HG02840 (cell line): ENCODE measurements at regions not wholly inside any gene's neighbourhood (a gene's known extent, or its start where the extent isn't known, plus 50 kb on each side); places are given as distances from the start of the nearest gene placed in this dataset.

Source experiments
- ATAC-seq: cut with Tn5 transposase; IDR thresholded peaks from one replicate; pipeline ENCODE4 v1.9.1; 2021; ENCODE audit warnings: mild to moderate bottlenecking, moderate library complexity, moderate number of reproducible peaks; ENCODE audit not compliant: unreplicated experiment, low FRiP score

DNA sequence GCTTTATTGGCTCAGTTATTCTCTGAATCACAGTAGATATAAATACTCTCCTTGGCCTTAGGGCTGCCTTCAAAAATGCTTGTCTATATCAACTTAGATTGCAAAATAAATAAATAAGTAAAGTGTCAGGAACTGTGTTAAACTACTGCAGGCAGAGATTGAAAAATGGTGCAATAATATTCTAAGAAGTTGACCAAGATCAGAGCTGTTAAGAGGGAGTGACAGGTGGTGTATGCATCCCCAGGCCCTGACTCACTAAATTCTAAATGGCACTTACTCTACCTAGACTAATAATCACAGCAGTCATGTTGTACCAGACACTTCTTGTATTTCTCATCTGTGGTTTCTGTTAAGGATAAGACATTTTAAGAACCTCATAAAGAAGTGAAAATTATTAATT is 235.1 kb upstream of the SPOCK3 start:
- ATAC-seq, result no peak

- no peak for ATAC-seq
Measured at GRCh38 chr4:167475951-167476350, 241.7 kb upstream of the SPOCK3 start.

GRCh38 chr4:167492007-167492406 is 257.7 kb upstream of the SPOCK3 start:
- no peak for ATAC-seq

- no peak for ATAC-seq
Measured at GRCh38 chr4:167509551-167509950, 275.3 kb upstream of the SPOCK3 start.

GRCh38 chr4:167524091-167524490 is 289.8 kb upstream of the SPOCK3 start:
- ATAC-seq, result no peak

DNA sequence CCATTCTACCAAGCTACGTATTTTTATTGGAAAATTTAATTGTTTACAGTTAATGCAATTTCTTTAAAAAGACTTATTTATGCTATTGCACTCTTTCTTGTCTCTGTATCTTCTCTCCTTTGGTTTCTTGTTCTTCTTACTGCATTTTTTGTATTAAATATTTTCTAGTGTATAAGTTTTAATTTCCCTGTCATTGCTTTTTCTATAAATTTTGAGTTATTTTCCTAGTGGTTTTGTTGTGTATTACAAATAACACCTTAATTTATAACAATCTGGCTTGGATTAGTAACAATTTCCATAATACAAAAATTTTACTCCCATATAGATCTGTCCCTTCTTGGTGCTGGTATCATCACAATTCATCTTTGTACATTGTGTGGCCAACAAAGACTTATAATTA is 303.5 kb upstream of the SPOCK3 start:
- no peak for ATAC-seq

GRCh38 chr4:167541286-167541685 is 307.0 kb upstream of the SPOCK3 start:
- ATAC-seq, result no peak

GRCh38 chr4:167544391-167544790 is 310.1 kb upstream of the SPOCK3 start:
- no peak for ATAC-seq

- no peak for ATAC-seq
Measured at GRCh38 chr4:167550021-167550420, 315.7 kb upstream of the SPOCK3 start.

DNA sequence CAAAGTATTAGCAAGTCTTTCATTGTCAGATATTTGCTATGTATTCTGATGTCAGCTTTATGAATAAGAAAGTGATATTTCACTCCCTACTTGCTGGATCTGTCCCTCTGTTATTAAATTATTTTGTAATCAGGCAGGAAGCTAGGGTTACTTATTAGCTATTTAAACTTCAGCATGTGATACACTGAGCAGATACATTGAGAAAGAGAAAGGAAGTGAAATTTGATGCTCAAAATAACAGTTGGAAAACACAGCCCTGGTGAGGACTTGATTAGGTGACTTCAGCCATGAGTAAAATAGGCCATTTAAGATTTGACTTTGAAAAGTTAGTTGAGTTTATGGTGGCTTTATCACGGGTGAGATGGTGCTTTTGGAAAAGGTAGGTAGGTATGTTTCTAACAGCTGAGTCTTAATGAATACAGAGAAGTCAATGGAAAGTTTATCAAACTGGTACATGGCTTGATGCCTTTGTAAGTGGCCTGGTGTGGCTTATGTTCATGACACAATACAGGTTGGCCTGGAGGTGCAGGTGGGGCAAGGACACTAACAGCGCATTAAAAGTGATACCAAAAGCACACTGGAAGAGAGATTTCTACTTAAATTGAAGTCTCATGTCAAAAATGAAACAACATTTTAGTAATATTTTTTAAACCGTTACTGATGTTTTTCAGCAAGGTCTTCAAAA is 321.2 kb upstream of the SPOCK3 start:
- ATAC-seq, result peak; percentile 93

GRCh38 chr4:167578906-167579305 is 344.6 kb upstream of the SPOCK3 start:
- ATAC-seq, result no peak

GRCh38 chr4:167581449-167581965 is 347.2 kb upstream of the SPOCK3 start:
- ATAC-seq, result no peak

- no peak for ATAC-seq
Measured at GRCh38 chr4:167587361-167587760, 353.1 kb upstream of the SPOCK3 start.

DNA sequence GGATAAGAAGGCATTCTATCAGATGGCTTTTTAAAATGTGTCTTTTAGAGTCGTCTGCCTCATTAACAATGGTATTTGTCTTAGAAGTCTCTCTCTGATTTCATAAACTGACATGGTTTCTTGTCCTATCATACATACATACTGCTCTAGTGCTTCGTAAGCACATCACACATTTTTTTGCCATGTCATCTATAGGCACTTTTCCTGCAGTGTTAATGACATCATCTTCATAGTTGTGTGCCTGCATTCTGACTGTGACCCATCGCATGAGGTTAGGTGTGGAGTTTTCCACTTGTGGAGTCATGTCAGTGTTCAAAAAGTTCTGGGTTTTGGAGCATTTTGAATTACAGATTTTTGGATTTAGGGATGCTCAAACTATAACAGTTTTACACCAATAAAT is 361.6 kb upstream of the SPOCK3 start:
- ATAC-seq, result no peak

DNA sequence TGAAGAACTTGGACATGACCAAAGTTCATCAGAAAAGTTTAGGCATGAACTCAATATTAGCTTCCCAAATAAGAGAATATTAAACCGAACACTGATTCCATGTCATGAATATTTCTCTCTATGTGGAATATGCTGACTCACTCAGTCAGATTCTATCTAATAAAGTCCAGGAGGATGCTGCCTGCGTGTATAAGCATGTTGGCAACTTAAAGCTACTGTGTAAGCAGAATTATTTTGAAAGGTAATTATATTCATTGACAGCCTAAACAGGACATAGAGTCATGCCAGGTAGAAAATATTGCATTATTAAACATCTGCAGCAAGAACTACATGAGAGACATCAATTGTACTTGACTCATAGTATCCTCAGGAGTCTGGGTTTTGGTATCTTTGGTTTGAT is 367.9 kb upstream of the SPOCK3 start:
- no peak for ATAC-seq

GRCh38 chr4:167606551-167606950 is 372.3 kb upstream of the SPOCK3 start:
- ATAC-seq, result no peak

DNA sequence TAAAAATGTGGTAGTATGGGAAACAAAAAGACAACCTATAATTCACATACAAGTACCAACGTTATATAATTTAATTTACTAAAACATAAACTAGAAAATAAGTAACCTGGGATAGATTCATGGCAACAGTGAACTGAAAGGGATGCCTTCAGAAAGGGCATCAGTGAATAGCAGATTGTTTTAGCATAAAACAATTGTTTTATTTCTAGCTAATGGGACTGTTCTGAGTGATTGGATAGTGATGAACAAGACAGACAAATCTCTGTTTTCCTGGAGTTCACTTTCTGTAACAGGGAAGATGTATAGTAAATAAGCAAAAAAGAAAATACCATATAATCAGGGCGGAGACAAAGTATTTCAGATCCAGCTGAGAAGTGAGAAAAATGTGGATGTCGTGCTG is 379.1 kb upstream of the SPOCK3 start:
- ATAC-seq, result no peak

DNA sequence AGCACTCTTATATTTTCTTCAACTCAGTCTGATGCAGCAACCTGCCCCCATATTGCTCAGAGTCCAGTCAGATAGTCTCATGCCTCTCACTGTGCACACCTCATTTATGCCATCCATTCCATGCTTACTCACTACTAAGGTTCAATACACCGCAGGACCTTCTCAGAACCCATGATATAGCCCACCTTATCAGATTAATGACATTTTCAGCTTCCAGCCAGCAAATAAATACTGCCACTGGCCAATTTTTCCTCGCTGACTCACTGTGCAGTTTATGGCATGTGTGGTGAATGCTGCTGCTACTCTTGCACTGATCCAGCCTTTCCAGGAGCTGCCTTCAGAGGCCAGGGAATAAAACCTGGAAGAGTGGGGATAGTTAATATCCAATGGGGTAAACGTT is 380.6 kb upstream of the SPOCK3 start:
- no peak for ATAC-seq

DNA sequence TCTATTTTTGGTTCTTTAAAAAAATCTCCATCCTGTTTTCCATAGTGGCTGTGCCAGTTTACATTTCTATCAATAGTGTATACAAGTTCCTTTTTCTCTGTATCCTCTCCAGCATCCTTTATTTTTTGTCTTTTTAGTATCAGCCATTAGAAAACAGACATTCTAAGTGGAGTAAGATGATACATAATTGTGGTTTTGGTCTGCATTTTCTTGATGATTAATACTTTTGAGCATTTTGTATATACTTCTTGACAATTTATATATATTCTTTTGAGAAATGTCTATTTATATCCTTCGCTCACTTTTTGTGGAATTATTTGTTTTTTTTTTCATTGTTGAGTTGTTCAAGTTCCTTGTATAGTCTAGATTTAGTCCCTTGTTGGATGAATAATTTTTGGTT is 382.2 kb upstream of the SPOCK3 start:
- no peak for ATAC-seq

DNA sequence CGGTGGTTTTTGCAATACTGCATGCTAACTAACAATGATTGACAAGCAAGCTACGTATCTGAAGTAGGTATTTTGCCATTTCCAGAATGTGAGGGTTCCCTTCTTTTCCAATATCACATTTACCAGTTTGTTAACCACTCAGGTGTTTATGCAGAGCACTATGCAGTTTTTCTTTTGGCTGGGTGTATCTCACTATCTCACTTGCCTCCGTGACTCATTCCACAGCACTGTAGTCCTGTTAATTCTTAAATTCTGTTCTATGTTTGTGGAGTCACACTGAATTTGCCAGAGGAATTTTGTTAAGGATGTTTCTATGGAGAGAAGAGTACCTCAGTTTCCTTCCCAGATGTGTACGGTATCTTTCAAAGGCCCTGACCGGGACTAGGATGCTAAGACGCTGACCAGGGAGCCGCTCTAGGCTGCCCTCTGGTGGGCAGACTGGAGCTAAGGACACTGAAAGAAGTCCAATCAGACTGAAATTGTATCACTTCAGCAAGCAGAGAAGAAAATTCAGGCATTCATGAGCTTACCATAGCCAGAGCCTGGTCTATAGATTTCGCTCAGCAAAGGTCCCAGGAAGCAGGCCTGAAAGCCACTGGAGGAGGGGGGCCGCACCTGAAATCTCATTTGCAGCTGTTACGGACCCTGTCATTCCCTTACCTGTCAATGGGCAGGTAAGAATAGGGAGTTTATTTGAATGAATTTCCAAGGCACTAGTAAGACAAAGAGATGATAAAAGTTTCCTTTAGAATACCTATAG is 388.4 kb upstream of the SPOCK3 start:
- ATAC-seq, result peak; percentile 94

DNA sequence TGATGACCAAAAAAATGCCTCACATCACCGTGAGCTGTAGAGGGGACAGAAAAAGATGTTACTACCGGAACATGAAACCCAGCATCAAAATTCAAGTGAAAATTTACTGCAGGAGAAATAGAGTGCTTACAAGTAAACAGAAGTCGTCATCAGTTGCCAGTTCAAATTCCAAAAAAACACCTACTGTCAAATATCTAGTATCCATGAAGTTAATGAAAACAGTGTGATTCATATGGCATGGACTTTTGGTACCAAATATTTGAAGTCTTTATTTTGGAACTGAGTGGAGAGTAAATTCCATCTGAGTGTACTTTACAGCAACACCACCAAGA is 388.9 kb upstream of the SPOCK3 start:
- ATAC-seq, result no peak

- ATAC-seq, result no peak
Measured at GRCh38 chr4:167629272-167629671, 395.0 kb upstream of the SPOCK3 start.
